Ishikawa (cell line): ENCODE measurements at regions not wholly inside any gene's neighbourhood (a gene's known extent, or its start where the extent isn't known, plus 50 kb on each side); places are given as distances from the start of the nearest gene placed in this dataset.

Source experiments
- CEBPB ChIP-seq: IDR thresholded peaks from 2 replicates; pipeline ENCODE4 v1.6.1; 2012
- CREB1 ChIP-seq: IDR thresholded peaks from 2 replicates; pipeline ENCODE4 v1.6.1; 2012; ENCODE audit warnings: low read depth
- EGR1 ChIP-seq: IDR thresholded peaks from 2 replicates; pipeline ENCODE4 v1.6.1; 2012
- EP300 ChIP-seq: IDR thresholded peaks from 2 replicates; pipeline ENCODE4 v1.6.1; 2012; ENCODE audit warnings: borderline replicate concordance
- FOXM1 ChIP-seq: IDR thresholded peaks from 2 replicates; pipeline ENCODE4 v1.6.1; 2012; ENCODE audit warnings: low read depth, borderline replicate concordance
- MAX ChIP-seq: IDR thresholded peaks from 2 replicates; pipeline ENCODE4 v1.6.1; 2012
- NFIC ChIP-seq: IDR thresholded peaks from 2 replicates; pipeline ENCODE4 v1.6.1; 2012
- RAD21 ChIP-seq: IDR thresholded peaks from 2 replicates; pipeline ENCODE4 v1.6.1; 2012; ENCODE audit warnings: low read depth
- REST ChIP-seq: IDR thresholded peaks from 2 replicates; pipeline ENCODE4 v1.6.1; 2012; ENCODE audit warnings: low read depth, mild to moderate bottlenecking
- TAF1 ChIP-seq: IDR thresholded peaks from 2 replicates; pipeline ENCODE4 v1.6.1; 2012; ENCODE audit warnings: low read depth, mild to moderate bottlenecking
- TCF12 ChIP-seq: IDR thresholded peaks from 2 replicates; pipeline ENCODE4 v1.6.1; 2012; ENCODE audit warnings: low read depth
- TEAD4 ChIP-seq: IDR thresholded peaks from 2 replicates; pipeline ENCODE4 v1.6.1; 2012
- USF1 ChIP-seq: IDR thresholded peaks from 2 replicates; pipeline ENCODE4 v1.6.1; 2012
- YY1 ChIP-seq: IDR thresholded peaks from 2 replicates; pipeline ENCODE4 v1.6.1; 2012; ENCODE audit warnings: low read depth
- ZBTB7A ChIP-seq: IDR thresholded peaks from 2 replicates; pipeline ENCODE4 v1.6.1; 2012; ENCODE audit warnings: low read depth

- TF ChIP-seq USF1 (no peak), RAD21 (peak; percentile 82)
Measured at GRCh38 chr2:216777637-216778273, 82.1 kb downstream of the TNP1 start.

GRCh38 chr2:216776066-216776850 is 80.9 kb upstream of the IGFBP5 start:
- TF ChIP-seq CREB1 (no peak), USF1 (no peak), CEBPB (no peak), TEAD4 (no peak), REST (no peak), YY1 (no peak), EP300 (peak; percentile 32; the same call in 1 of the 2 replicates), EGR1 (no peak), FOXM1 (no peak), TCF12 (0 out of 2 replicates have a peak, but pooled peaks have one; percentile 22), NFIC (no peak)

- no peak for TF ChIP-seq REST
- 0 out of 2 replicates have a peak, but pooled peaks have one; percentile 21 for TF ChIP-seq TEAD4
- TF ChIP-seq ZBTB7A = no peak
- no peak for TF ChIP-seq RAD21
- TF ChIP-seq CREB1 = no peak
- TF ChIP-seq TAF1 = no peak
- no peak for TF ChIP-seq CEBPB
- TF ChIP-seq NFIC = 0 out of 2 replicates have a peak, but pooled peaks have one; percentile 14
- TF ChIP-seq EP300 = peak; percentile 55; the same call in 1 of the 2 replicates
- TF ChIP-seq TCF12 = peak; percentile 62; the same call in 1 of the 2 replicates
- TF ChIP-seq YY1 = no peak
- no peak for TF ChIP-seq USF1
- no peak for TF ChIP-seq FOXM1
- no peak for TF ChIP-seq EGR1
- peak; percentile 48; the same call in 1 of the 2 replicates for TF ChIP-seq MAX
Measured at GRCh38 chr2:216775043-216775453, 79.7 kb upstream of the IGFBP5 start.

GRCh38 chr2:216774620-216775019 is 79.3 kb upstream of the IGFBP5 start:
- TF ChIP-seq USF1 (no peak), EP300 (no peak), NFIC (no peak), YY1 (no peak)

GRCh38 chr2:216774180-216774579 is 78.8 kb upstream of the IGFBP5 start:
- TF ChIP-seq NFIC (no peak), CREB1 (no peak), REST (no peak), EP300 (no peak), TCF12 (no peak), USF1 (no peak), YY1 (no peak), FOXM1 (no peak), TAF1 (no peak), TEAD4 (no peak)
